Fibroblast of skin of scalp (primary cell): ENCODE measurements at regions not wholly inside any gene's neighbourhood (a gene's known extent, or its start where the extent isn't known, plus 50 kb on each side); places are given as distances from the start of the nearest gene placed in this dataset.
"Not testable (repeated sequence)": the region's sequence is repeated elsewhere in the genome, so short reads cannot be mapped to it uniquely, and the experiment has no call there.

Experiments
- DNase-seq: peaks from one replicate; pipeline ENCODE4 v3.0.0-alpha.2; 2013

GRCh38 chrY:10627116-10627515 is 1099.4 kb downstream of the TSPY10 start:
- DNase-seq: peak; percentile 64

- not testable (repeated sequence) for DNase-seq
Observed at GRCh38 chrY:10648813-10649212, 1121.1 kb downstream of the TSPY10 start.

- not testable (repeated sequence) for DNase-seq
Observed at GRCh38 chrY:10657120-10657519, 1129.4 kb downstream of the TSPY10 start.

GRCh38 chrY:10666785-10667184 is 1139.1 kb downstream of the TSPY10 start:
- DNase-seq: no peak

- DNase-seq: no peak
Observed at GRCh38 chrY:10686414-10686813, 1158.7 kb downstream of the TSPY10 start.
